Prostate gland (tissue), 2 donors: ENCODE measurements at regions not wholly inside any gene's neighbourhood (a gene's known extent, or its start where the extent isn't known, plus 50 kb on each side); places are given as distances from the start of the nearest gene placed in this dataset.

Experiments
- DNase-seq: peaks from one replicate; pipeline ENCODE4 v3.0.0-alpha.2; 2019; ENCODE audit warnings: low spot score
- H3K27ac ChIP-seq, 2 donors: fragments of 200-600 bp; sonication (generic); 2 replicates each; pipeline ENCODE4 v1.5.1; 2017 to 2019
- H3K27me3 ChIP-seq: fragments of 200-600 bp; sonication (generic); replicated peaks from 2 replicates; pipeline ENCODE4 v1.5.1; 2019; ENCODE audit not compliant: insufficient read depth
- H3K36me3 ChIP-seq, 2 donors: fragments of 200-600 bp; sonication (generic); 1 replicate in 1 of 2; 2 replicates in 1 of 2; pipeline versions ENCODE4 v1.5.1 to v1.8.1; 2017 to 2019
- H3K4me1 ChIP-seq: fragments of 200-600 bp; sonication (generic); replicated peaks from 2 replicates; pipeline ENCODE4 v1.5.1; 2019
- H3K4me3 ChIP-seq, 2 donors: fragments of 200-600 bp; sonication (generic); 2 replicates each; pipeline ENCODE4 v1.5.1; 2017 to 2019
- H3K9me3 ChIP-seq: fragments of 200-600 bp; sonication (generic); 2 replicates; pipeline ENCODE4 v1.5.1; 2017
- CTCF ChIP-seq, 4 experiments: fragments of 200-600 bp in 2 of 4; fragments of 450-650 bp in 2 of 4; sonication (generic) in 2 of 4; IDR thresholded peaks; 1 replicate in 3 of 4; 2 replicates in 1 of 4; pipeline ENCODE4 v1.5.1; 2016 to 2019; ENCODE audit warnings: antibody characterized with exemption in 4 of 4, mild to moderate bottlenecking in 2 of 4, moderate library complexity in 2 of 4
- POLR2A ChIP-seq: fragments of 450-650 bp; IDR thresholded peaks from one replicate; pipeline ENCODE4 v1.6.1; 2016; ENCODE audit warnings: antibody characterized with exemption, mild to moderate bottlenecking
- POLR2AphosphoS5 ChIP-seq: sonication (generic); formaldehyde crosslinking; IDR thresholded peaks from one replicate; pipeline ENCODE4 v1.6.1; 2017; ENCODE audit warnings: antibody characterized with exemption
- WGBS: methylation state at CpG from one replicate; pipeline ENCODE4 v1.1.5; 2018; 5-methylcytosine and 5-hydroxymethylcytosine counted together
- intact Hi-C: fragments of 100-400 bp; cut with DNase I; formaldehyde crosslinking; loops from one replicate; pipeline ENCODE4 v1.14.2; 2022

GRCh38 chr2:6564326-6564725 is 301.4 kb downstream of the CMPK2 start:
- Histone ChIP-seq H3K36me3 (no peaks in the 10 kb centered on the region), H3K27ac (no peak overlapping the region), H3K27me3 (no peaks in the 10 kb centered on the region), H3K4me1 (no peaks in the 10 kb centered on the region), H3K9me3 (no peaks in the 10 kb centered on the region), H3K4me3 (no peak overlapping the region)
- WGBS, result 70% methylated on average over 1 of the region's 1 CpG
- intact Hi-C loops, result no loop called here
- no peak for DNase-seq
- TF ChIP-seq POLR2A (no peak), POLR2AphosphoS5 (no peak), CTCF (IDR thresholded peaks at IDR 0.05) (no peak)

GRCh38 chr2:6574121-6574520 is 291.6 kb downstream of the CMPK2 start:
- no peak for DNase-seq
- Histone ChIP-seq H3K9me3 (no peaks in the 10 kb centered on the region), H3K36me3 (no peaks in the 10 kb centered on the region), H3K4me3 (no peak overlapping the region), H3K27me3 (no peaks in the 10 kb centered on the region), H3K4me1 (no peaks in the 10 kb centered on the region), H3K27ac (no peak overlapping the region)
- TF ChIP-seq POLR2AphosphoS5, result no peak
- TF ChIP-seq CTCF (IDR thresholded peaks at IDR 0.05), result no peak
- TF ChIP-seq POLR2A, result no peak
- WGBS, result 60% methylated on average over 2 of the region's 2 CpGs
- intact Hi-C loops, result no loop called here

GRCh38 chr2:6576302-6576701 is 289.4 kb downstream of the CMPK2 start:
- H3K36me3 ChIP-seq, result no peaks in the 10 kb centered on the region
- H3K9me3 ChIP-seq, result no peaks in the 10 kb centered on the region
- intact Hi-C loops, result no loop called here
- DNase-seq, result no peak
- TF ChIP-seq CTCF (IDR thresholded peaks at IDR 0.05) (no peak), POLR2A (no peak)
- no peak overlapping the region for H3K27ac ChIP-seq
- WGBS, result 82% methylated on average over 2 of the region's 2 CpGs
- H3K4me1 ChIP-seq, result no peaks in the 10 kb centered on the region
- H3K4me3 ChIP-seq, result no peak overlapping the region
- no peaks in the 10 kb centered on the region for H3K27me3 ChIP-seq

GRCh38 chr2:6577960-6578359 is 287.7 kb downstream of the CMPK2 start:
- intact Hi-C loops, result no loop called here
- WGBS, result 74% methylated on average over 3 of the region's 3 CpGs
- Histone ChIP-seq H3K27me3 (no peaks in the 10 kb centered on the region), H3K4me3 (no peak overlapping the region), H3K27ac (no peak overlapping the region), H3K36me3 (no peaks in the 10 kb centered on the region), H3K9me3 (no peaks in the 10 kb centered on the region), H3K4me1 (no peaks in the 10 kb centered on the region)
- TF ChIP-seq POLR2AphosphoS5 (no peak), POLR2A (no peak), CTCF (IDR thresholded peaks at IDR 0.05) (no peak)
- DNase-seq, result no peak

GRCh38 chr2:6578416-6578815 is 287.3 kb downstream of the CMPK2 start:
- intact Hi-C loops, result no loop called here
- DNase-seq, result no peak
- H3K4me1 ChIP-seq, result no peaks in the 10 kb centered on the region
- no peak overlapping the region for H3K27ac ChIP-seq
- no peak for TF ChIP-seq POLR2A
- no peak for TF ChIP-seq POLR2AphosphoS5
- TF ChIP-seq CTCF (IDR thresholded peaks at IDR 0.05), result no peak
- H3K4me3 ChIP-seq, result no peak overlapping the region
- H3K27me3 ChIP-seq, result no peaks in the 10 kb centered on the region
- H3K9me3 ChIP-seq, result no peaks in the 10 kb centered on the region
- WGBS, result 61% methylated on average over 4 of the region's 4 CpGs
- no peaks in the 10 kb centered on the region for H3K36me3 ChIP-seq
